Activated CD8-positive, alpha-beta T cell treated with anti-CD3 and anti-CD28 coated beads, Interleukin-2, amount 10 ng/mL, durations not matched to agents 7 days and 5 days (primary cell): ENCODE measurements at regions not wholly inside any gene's neighbourhood (a gene's known extent, or its start where the extent isn't known, plus 50 kb on each side); places are given as distances from the start of the nearest gene placed in this dataset.
"Not testable (repeated sequence)": the region's sequence is repeated elsewhere in the genome, so short reads cannot be mapped to it uniquely, and the experiment has no call there.

Experiments
- ATAC-seq: fragments of 150-1000 bp; cut with Tn5 transposase; one replicate; pipeline ENCODE4 v1.10.0; 2021; ENCODE audit warnings: moderate library complexity
- CTCF ChIA-PET: fragments of 350-600 bp; sonication (Branson Sonifier 250); formaldehyde crosslinking; loops from one replicate; lab custom pipeline; 2021; ENCODE audit warnings: antibody characterized with exemption; lab: Charles Lee
- POLR2A ChIA-PET: fragments of 350-600 bp; sonication (Branson Sonifier 250); formaldehyde crosslinking; loops from one replicate; lab custom pipeline; 2021; ENCODE audit warnings: antibody characterized with exemption; lab: Charles Lee
- DNase-seq: peaks from one replicate; pipeline ENCODE4 v3.0.0-alpha.2; 2020
- H3K27ac Mint-ChIP-seq: one replicate; pipeline ENCODE4 v1.8.0; 2021; ENCODE audit warnings: mild to moderate bottlenecking, mixed read lengths
- H3K27me3 Mint-ChIP-seq: one replicate; pipeline ENCODE4 v1.8.0; 2021; ENCODE audit warnings: low read depth, mixed read lengths
- H3K36me3 Mint-ChIP-seq: one replicate; pipeline ENCODE4 v1.8.0; 2021; ENCODE audit warnings: low read depth, mixed read lengths
- H3K4me1 Mint-ChIP-seq: one replicate; pipeline ENCODE4 v1.8.0; 2021; ENCODE audit warnings: low read depth, mixed read lengths
- H3K4me3 Mint-ChIP-seq: one replicate; pipeline ENCODE4 v1.8.0; 2021; ENCODE audit warnings: mild to moderate bottlenecking, mixed read lengths
- H3K9me3 Mint-ChIP-seq: one replicate; pipeline ENCODE4 v1.8.0; 2022; ENCODE audit warnings: mixed read lengths; ENCODE audit not compliant: insufficient read depth

- ChIA-PET POLR2A (interaction anchor here (0.6 kb wide), 1 partner anchor 1760 kb away, joined by 5 read pairs; no protein-coding TSS in a partner anchor), CTCF (no interaction called here)
- Mint-ChIP-seq H3K9me3 (no peaks in the 10 kb centered on the region), H3K4me1 (no peaks in the 10 kb centered on the region), H3K27me3 (no peaks in the 10 kb centered on the region), H3K36me3 (no peaks in the 10 kb centered on the region), H3K27ac (no peak overlapping the region), H3K4me3 (no peak overlapping the region)
- ATAC-seq = no peak
- DNase-seq = no peak
Measured at GRCh38 chr5:119954106-119954505, 324.7 kb downstream of the FAM170A start.

DNA sequence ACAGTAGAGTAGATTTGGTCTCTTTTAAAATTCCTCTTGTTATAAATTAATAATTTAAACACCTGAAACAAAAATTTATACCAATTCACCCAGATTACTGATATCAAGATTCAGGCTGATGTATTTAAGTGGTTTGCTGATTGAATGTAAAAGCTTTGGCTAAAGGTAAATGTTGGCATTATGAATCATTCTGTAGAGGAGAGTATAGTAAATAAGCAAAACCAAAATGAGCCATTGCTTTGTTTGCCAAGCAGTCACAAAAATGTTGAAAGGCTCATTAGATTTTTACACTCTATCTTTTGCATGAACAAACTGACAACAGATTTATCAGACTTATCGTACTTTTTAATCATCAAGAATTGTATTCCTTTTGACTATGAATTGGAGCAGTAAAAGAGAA is 332.6 kb downstream of the FAM170A start:
- ChIA-PET POLR2A (no interaction called here), CTCF (no interaction called here)
- H3K4me3 Mint-ChIP-seq = no peak overlapping the region
- DNase-seq (no peak), ATAC-seq (no peak)
- H3K27me3 Mint-ChIP-seq = no peaks in the 10 kb centered on the region
- peaks cover 4% of the 10 kb centered on the region for H3K9me3 Mint-ChIP-seq
- H3K36me3 Mint-ChIP-seq = no peaks in the 10 kb centered on the region
- no peak overlapping the region for H3K27ac Mint-ChIP-seq
- no peaks in the 10 kb centered on the region for H3K4me1 Mint-ChIP-seq

DNA sequence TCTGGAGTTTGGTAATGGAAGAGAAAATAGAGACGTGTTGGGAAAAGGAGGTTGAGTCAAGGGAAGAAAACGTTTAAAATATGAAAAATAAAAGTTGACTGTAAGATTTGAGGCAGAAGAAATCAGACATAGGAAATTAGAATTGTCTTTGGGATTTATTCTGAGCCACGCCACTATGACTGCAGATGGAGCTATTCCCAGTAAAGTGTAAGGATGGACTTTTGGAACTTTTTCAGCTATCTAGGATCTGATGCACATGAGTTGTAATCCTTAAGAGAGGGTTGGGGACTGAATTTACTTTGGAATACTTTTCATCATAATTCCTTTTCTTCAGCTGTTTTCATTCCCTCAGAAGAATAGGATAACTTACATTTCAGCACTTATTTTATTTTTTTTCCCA is 336.7 kb downstream of the FAM170A start:
- Mint-ChIP-seq H3K4me3 (no peak overlapping the region), H3K4me1 (no peaks in the 10 kb centered on the region), H3K36me3 (no peaks in the 10 kb centered on the region), H3K27ac (no peak overlapping the region), H3K27me3 (no peaks in the 10 kb centered on the region), H3K9me3 (peaks cover 9% of the 10 kb centered on the region)
- no peak for ATAC-seq
- DNase-seq = no peak
- CTCF ChIA-PET = no interaction called here
- POLR2A ChIA-PET = no interaction called here

GRCh38 chr5:119968690-119969089 is 339.3 kb downstream of the FAM170A start:
- no peak for ATAC-seq
- Mint-ChIP-seq H3K4me1 (no peaks in the 10 kb centered on the region), H3K27me3 (no peaks in the 10 kb centered on the region), H3K36me3 (no peaks in the 10 kb centered on the region), H3K4me3 (no peak overlapping the region), H3K27ac (no peak overlapping the region), H3K9me3 (peaks cover 9% of the 10 kb centered on the region)
- POLR2A ChIA-PET = no interaction called here
- no peak for DNase-seq
- CTCF ChIA-PET = interaction anchor here (0.6 kb wide), 1 partner anchor 14 kb away, joined by 3 read pairs; no protein-coding TSS in a partner anchor

DNA sequence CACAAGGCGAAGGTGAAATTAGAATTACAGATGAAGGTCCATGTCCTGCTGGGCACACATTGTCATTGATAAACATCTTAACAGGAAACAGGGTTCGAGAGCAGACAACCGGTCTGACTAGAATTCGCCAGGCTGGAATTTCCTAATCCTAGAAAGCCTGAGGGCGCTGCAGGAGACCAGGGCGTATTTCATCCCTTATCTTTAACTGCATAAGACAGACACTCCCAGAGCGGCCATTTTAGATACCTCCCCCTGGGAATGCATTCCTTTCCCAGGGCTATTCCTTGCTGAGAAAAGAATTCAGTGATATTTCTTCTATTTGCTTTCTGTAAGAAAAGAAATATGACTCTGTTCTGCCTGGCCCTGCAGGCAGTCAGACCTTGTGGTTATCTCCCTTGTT is 357.7 kb downstream of the FAM170A start:
- H3K9me3 Mint-ChIP-seq = peaks cover 16% of the 10 kb centered on the region
- H3K27me3 Mint-ChIP-seq, ATAC-seq, DNase-seq, H3K4me1 Mint-ChIP-seq, H3K27ac Mint-ChIP-seq, H3K36me3 Mint-ChIP-seq, POLR2A ChIA-PET, CTCF ChIA-PET, H3K4me3 Mint-ChIP-seq: not testable (repeated sequence)

DNA sequence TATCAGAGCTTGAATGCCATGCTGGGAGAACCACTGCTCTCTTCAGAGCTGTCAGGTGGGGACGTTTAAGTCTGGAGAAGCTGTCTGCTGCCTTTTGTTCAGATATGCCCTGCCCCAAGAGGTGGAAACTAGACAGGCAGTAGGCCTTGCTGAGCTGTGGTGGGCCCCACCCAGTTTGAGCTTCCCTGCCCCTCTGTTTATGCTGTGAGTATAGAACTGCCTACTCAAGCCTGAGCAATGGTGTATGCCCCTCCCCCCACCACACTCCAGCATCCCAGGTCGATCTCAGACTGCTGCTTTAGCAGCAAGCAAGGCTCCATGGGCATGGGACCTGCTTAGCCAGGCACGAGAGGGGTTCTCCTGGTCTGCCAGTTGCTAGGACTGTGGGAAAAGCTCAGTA is 362.3 kb downstream of the FAM170A start:
- CTCF ChIA-PET = no interaction called here
- Mint-ChIP-seq H3K9me3 (peaks cover 10% of the 10 kb centered on the region), H3K4me3 (no peak overlapping the region), H3K27ac (no peak overlapping the region), H3K36me3 (no peaks in the 10 kb centered on the region), H3K27me3 (no peaks in the 10 kb centered on the region), H3K4me1 (no peaks in the 10 kb centered on the region)
- DNase-seq (no peak), ATAC-seq (no peak)
- POLR2A ChIA-PET = no interaction called here

GRCh38 chr5:119996128-119996527 is 366.8 kb downstream of the FAM170A start:
- no peaks in the 10 kb centered on the region for H3K27me3 Mint-ChIP-seq
- H3K4me1 Mint-ChIP-seq = no peaks in the 10 kb centered on the region
- no peak overlapping the region for H3K27ac Mint-ChIP-seq
- ATAC-seq = no peak
- H3K36me3 Mint-ChIP-seq = no peaks in the 10 kb centered on the region
- CTCF ChIA-PET = no interaction called here
- H3K4me3 Mint-ChIP-seq = no peak overlapping the region
- no peaks in the 10 kb centered on the region for H3K9me3 Mint-ChIP-seq
- POLR2A ChIA-PET = no interaction called here
- DNase-seq = no peak

- Mint-ChIP-seq H3K27ac (no peak overlapping the region), H3K9me3 (no peaks in the 10 kb centered on the region)
- no peak for ATAC-seq
Measured at GRCh38 chr5:120007598-120007997, 378.2 kb downstream of the FAM170A start.

DNA sequence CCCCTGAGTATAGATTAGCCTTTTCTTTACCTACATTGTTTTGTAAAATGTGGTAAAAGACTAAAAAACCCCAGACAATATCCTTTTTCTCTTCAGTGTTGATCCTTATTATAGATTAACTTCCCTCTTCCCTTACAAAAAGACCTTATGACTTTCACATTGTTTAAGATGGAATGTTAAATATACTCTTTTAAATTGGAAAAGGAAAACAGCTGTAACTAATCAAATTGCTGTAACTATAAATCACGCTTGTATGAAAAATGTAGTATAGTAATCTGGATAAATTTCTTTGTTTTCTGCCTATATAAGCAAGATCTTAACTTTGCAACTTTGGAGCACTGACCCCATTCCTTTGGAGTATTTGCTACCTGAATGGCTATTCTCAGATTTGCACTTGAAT is 383.1 kb downstream of the FAM170A start:
- ATAC-seq (no peak), DNase-seq (no peak)
- Mint-ChIP-seq H3K9me3 (no peaks in the 10 kb centered on the region), H3K27ac (no peak overlapping the region), H3K36me3 (no peaks in the 10 kb centered on the region), H3K27me3 (no peaks in the 10 kb centered on the region), H3K4me3 (no peak overlapping the region), H3K4me1 (no peaks in the 10 kb centered on the region)
- CTCF ChIA-PET = no interaction called here
- POLR2A ChIA-PET = no interaction called here

More at GRCh38 chr5:120007598-120007997, 378.2 kb downstream of the FAM170A start:
- ChIA-PET CTCF (no interaction called here), POLR2A (no interaction called here)
- no peak for DNase-seq
- Mint-ChIP-seq H3K27me3 (no peaks in the 10 kb centered on the region), H3K4me3 (no peak overlapping the region), H3K4me1 (no peaks in the 10 kb centered on the region), H3K36me3 (no peaks in the 10 kb centered on the region)

DNA sequence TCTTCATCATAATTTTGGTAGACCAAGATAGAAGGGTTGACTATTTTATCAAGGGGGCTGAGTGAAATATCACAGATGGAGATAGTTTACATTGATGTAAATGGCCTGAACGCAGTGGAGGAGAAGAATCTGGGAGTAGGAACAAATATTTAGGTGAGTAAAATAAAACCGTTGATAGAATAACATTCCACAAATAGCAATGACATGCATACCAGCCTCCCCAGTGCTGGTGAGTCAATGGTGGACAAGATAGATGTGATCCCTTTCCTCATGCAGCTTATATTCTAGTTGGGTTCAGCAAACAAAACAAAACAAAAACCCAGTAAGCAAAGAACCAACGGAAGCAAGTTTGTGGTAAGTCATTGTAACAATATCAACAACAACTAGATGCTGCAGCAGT is 385.2 kb downstream of the FAM170A start:
- H3K27me3 Mint-ChIP-seq = no peaks in the 10 kb centered on the region
- no peaks in the 10 kb centered on the region for H3K36me3 Mint-ChIP-seq
- DNase-seq = no peak
- ATAC-seq = no peak
- ChIA-PET CTCF (no interaction called here), POLR2A (no interaction called here)
- no peaks in the 10 kb centered on the region for H3K9me3 Mint-ChIP-seq
- H3K27ac Mint-ChIP-seq = no peak overlapping the region
- no peaks in the 10 kb centered on the region for H3K4me1 Mint-ChIP-seq
- no peak overlapping the region for H3K4me3 Mint-ChIP-seq

DNA sequence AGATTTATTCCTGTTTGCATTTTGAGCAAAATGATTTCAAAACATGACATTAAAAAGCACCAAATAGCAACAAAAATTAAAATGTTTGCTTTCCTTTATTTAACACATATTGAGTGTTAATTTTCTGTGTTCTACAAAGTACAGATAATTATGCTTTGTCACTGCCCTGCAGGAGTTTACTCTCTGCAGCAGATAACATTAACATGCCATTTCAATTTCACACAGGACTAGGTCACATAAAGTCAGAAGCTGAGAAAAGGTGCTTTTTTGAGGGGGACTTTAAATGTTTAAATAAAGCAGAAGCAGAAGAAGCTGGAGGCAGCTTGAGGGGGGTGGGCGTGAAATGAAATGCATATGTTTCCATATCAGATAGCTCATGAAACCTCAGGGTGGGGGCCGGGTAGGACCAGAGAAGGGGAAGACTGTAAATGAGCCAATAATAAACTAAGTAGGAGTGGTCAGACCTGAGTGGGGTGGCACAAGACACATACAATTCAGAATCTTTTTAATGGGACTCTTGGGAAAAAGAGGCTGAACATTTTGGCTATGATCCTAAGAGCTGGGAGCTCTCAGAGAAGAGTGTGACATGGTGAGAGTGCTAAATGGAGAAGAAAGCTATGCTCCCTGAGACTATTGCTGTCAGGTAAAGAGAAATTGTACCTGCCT is 387.5 kb downstream of the FAM170A start:
- H3K4me3 Mint-ChIP-seq = no peak overlapping the region
- H3K9me3 Mint-ChIP-seq = no peaks in the 10 kb centered on the region
- no peaks in the 10 kb centered on the region for H3K4me1 Mint-ChIP-seq
- DNase-seq (no peak), ATAC-seq (no peak)
- H3K36me3 Mint-ChIP-seq = no peaks in the 10 kb centered on the region
- H3K27me3 Mint-ChIP-seq = no peaks in the 10 kb centered on the region
- no peak overlapping the region for H3K27ac Mint-ChIP-seq
- ChIA-PET POLR2A (no interaction called here), CTCF (no interaction called here)

DNA sequence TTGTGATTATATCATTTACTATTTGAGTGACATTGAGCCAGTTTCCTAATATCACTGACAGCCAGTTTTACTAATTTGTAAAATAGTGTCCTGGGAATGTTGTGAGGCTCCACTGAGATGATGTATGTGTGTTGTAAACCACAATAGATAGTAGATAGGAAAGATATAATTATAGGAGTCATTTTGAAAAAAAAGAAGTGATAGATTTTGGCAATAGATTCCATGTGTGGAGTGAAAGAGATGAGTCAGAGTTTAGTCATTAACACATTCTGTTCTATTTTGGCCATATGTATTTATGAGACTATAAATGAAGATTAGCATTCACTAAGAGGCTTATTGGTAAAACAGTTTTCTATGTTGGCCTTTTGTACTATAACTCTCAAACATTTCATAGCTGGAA is 388.2 kb downstream of the FAM170A start:
- no peak overlapping the region for H3K27ac Mint-ChIP-seq
- CTCF ChIA-PET = no interaction called here

DNA sequence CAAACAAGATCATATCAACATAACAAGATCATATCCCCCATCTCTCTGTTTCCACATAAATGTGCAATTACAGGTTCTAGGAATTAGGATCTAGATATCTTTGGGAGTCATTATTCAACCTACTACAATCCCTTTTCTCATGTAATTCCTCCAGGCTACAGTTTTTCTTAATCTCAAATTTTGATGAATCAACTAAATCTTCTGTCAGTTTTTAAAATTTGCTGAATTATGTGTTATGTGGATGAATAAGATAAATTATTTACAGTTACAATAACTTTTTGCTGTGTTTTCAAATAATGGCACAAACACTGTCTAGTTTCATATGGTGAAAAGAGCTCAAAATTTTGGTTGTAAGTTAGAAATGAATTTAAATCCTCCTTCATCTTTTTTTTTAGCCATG is 405.8 kb downstream of the FAM170A start:
- no peaks in the 10 kb centered on the region for H3K9me3 Mint-ChIP-seq
- CTCF ChIA-PET = no interaction called here
- H3K27ac Mint-ChIP-seq = no peak overlapping the region
- POLR2A ChIA-PET = no interaction called here
- H3K4me3 Mint-ChIP-seq = no peak overlapping the region
- no peak for DNase-seq
- H3K4me1 Mint-ChIP-seq = no peaks in the 10 kb centered on the region
- H3K27me3 Mint-ChIP-seq = no peaks in the 10 kb centered on the region
- no peak for ATAC-seq
- H3K36me3 Mint-ChIP-seq = no peaks in the 10 kb centered on the region

More for the DNA sequence above, 388.2 kb downstream of the FAM170A start:
- POLR2A ChIA-PET = no interaction called here
- H3K9me3 Mint-ChIP-seq = no peaks in the 10 kb centered on the region
- H3K27me3 Mint-ChIP-seq = no peaks in the 10 kb centered on the region
- DNase-seq = no peak
- H3K4me1 Mint-ChIP-seq = no peaks in the 10 kb centered on the region
- H3K4me3 Mint-ChIP-seq = no peak overlapping the region
- no peak for ATAC-seq
- H3K36me3 Mint-ChIP-seq = no peaks in the 10 kb centered on the region
